Peyer's patch (tissue), 4 donors: ENCODE measurements at regions not wholly inside any gene's neighbourhood (a gene's known extent, or its start where the extent isn't known, plus 50 kb on each side); places are given as distances from the start of the nearest gene placed in this dataset.

Experiments used
- POLR2A ChIP-seq, 2 donors: fragments of 450-650 bp; IDR thresholded peaks; one replicate each; pipeline ENCODE4 v1.5.1; 2017; ENCODE audit warnings: antibody characterized with exemption in 2 of 2, mild to moderate bottlenecking in 2 of 2, moderate library complexity in 2 of 2
- TF ChIP-seq, protein P1 (sequence below), 6 experiments: fragments of 450-650 bp in 4 of 6; fragments of 200-600 bp in 2 of 6; sonication (generic) in 1 of 6; IDR thresholded peaks; one replicate each; pipeline ENCODE4 v1.5.1; 2017 to 2019; ENCODE audit warnings: antibody characterized with exemption in 6 of 6, mild to moderate bottlenecking in 3 of 6, moderate library complexity in 1 of 6

DNA sequence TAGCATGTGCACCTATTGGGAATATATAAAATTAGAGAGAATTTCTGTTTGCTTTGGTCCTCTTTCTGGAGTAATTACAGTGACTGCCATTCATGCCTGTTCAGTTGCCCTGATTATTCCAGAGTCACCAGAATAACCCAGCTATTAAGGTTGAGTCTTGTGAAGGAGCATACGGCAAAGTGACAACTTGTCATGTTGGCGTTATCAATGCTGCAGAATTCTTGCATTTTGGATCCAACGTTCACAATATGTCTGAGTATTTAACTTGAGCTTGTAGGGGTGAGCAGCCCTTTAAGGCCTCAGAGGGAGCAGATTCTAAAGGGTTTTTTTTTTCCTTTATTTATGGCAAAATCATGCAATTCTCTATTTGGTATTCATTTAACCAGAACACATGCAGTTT, 419.4 kb upstream of the MGMT start:
- TF ChIP-seq, protein P1, sequence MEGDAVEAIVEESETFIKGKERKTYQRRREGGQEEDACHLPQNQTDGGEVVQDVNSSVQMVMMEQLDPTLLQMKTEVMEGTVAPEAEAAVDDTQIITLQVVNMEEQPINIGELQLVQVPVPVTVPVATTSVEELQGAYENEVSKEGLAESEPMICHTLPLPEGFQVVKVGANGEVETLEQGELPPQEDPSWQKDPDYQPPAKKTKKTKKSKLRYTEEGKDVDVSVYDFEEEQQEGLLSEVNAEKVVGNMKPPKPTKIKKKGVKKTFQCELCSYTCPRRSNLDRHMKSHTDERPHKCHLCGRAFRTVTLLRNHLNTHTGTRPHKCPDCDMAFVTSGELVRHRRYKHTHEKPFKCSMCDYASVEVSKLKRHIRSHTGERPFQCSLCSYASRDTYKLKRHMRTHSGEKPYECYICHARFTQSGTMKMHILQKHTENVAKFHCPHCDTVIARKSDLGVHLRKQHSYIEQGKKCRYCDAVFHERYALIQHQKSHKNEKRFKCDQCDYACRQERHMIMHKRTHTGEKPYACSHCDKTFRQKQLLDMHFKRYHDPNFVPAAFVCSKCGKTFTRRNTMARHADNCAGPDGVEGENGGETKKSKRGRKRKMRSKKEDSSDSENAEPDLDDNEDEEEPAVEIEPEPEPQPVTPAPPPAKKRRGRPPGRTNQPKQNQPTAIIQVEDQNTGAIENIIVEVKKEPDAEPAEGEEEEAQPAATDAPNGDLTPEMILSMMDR (IDR thresholded peaks at IDR 0.05), result no peak
- no peak for TF ChIP-seq POLR2A (IDR thresholded peaks at IDR 0.05)
